Activated T-cell treated with anti-CD3 and anti-CD28 coated beads, Interleukin-2, amount 50 U/mL, for 48 hours (primary cell): ENCODE measurements at regions not wholly inside any gene's neighbourhood (a gene's known extent, or its start where the extent isn't known, plus 50 kb on each side); places are given as distances from the start of the nearest gene placed in this dataset.

ENCODE experiments used
- DNase-seq, 2 experiments: peaks; one replicate each; pipeline ENCODE4 v3.0.0-alpha.2; 2020

GRCh38 chr12:83190631-83191390 lies 504.1 kb downstream of the TMTC2 start:
- DNase-seq = no peak

GRCh38 chr12:83186419-83186818 lies 499.7 kb downstream of the TMTC2 start:
- DNase-seq = no peak

GRCh38 chr12:83185241-83185640 lies 498.5 kb downstream of the TMTC2 start:
- no peak for DNase-seq
